Coronary artery (tissue), 2 donors: ENCODE measurements at regions not wholly inside any gene's neighbourhood (a gene's known extent, or its start where the extent isn't known, plus 50 kb on each side); places are given as distances from the start of the nearest gene placed in this dataset.

Experiments
- DNase-seq: peaks from one replicate; pipeline ENCODE4 v3.0.0-alpha.2; 2017; ENCODE audit warnings: low spot score
- H3K27ac ChIP-seq, 2 donors: fragments of 200-600 bp; sonication (generic); one replicate each; pipeline ENCODE4 v1.5.1; 2016 to 2019
- H3K4me3 ChIP-seq: fragments of 200-600 bp; sonication (generic); 2 replicates; pipeline ENCODE4 v1.5.1; 2016; ENCODE audit warnings: mild to moderate bottlenecking, moderate library complexity
- CTCF ChIP-seq: fragments of 200-600 bp; sonication (generic); IDR thresholded peaks from one replicate; pipeline ENCODE4 v1.5.1; 2019; ENCODE audit warnings: antibody characterized with exemption

DNA sequence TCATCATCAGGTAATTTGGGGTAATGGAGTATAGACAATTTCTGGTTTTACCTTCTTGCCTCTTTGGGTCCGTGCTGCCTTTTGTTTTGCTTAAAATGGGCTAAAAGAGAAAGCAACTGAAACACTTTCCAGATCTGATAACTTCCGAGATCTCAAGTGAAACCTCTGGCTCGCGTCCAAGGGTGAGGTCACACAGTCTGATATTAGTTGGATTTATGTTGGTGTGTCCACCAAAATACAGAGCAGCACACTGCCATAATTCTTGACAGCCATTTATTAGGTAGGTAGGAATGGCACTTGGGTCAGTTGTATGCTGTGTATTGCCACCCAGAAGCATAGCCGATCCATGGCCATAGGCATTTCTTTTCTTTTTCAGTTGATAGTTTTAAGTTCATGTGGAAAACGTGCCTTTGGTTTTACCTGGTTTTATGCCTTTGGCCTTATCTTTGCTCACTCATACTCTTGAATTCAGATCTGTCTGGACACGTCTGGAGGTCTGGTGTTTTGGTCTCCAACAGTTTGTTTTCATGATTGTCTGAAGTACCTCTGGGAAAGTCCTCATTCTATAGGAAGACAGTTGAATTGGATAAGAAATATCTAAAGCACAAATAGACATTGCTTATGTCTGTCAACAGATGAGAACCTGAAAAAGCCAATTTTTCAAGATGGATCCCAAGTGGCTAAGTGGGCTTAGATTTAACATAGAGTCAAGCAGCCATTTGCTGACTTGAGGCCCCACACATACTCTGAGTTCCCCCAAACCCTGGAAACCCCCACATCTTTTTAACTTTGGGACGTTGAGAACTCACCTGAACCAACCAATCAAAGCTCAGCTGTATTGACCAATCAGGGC lies 320.8 kb downstream of the SOX4 start:
- H3K4me3 ChIP-seq: peak overlapping the region; percentile 26
- DNase-seq: no peak
- no peak overlapping the region for H3K27ac ChIP-seq
- no peak for TF ChIP-seq CTCF

DNA sequence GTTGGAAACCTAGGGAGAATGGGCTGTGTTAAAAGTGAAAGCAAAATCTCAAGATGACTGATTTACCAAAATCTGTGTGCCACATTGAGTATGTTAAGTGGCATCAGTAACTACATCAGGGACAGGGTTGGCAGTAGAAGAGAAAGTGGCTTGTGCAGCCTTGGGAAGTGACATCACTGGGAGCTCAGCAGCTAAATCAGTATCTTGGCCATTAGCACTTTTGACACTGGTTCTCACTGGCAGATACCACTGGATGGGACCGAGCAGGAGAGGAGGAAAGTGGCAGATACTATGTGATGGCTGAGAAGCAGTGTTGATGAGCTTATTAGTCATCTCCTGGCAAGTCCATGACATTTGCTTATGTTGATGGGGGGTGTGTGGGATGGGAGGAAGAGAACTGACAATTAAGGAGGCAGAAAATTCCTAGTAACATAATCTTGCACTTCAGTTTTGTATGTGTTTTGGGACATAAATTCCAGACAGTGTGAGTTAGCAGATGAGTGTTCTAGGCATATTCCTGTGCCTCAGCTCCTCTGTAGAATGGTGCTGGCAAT lies 322.2 kb downstream of the SOX4 start:
- Histone ChIP-seq H3K27ac (peak overlapping the region in 1 of 2 donors; percentile 13), H3K4me3 (peak overlapping the region; percentile 59)
- no peak for TF ChIP-seq CTCF
- no peak for DNase-seq

DNA sequence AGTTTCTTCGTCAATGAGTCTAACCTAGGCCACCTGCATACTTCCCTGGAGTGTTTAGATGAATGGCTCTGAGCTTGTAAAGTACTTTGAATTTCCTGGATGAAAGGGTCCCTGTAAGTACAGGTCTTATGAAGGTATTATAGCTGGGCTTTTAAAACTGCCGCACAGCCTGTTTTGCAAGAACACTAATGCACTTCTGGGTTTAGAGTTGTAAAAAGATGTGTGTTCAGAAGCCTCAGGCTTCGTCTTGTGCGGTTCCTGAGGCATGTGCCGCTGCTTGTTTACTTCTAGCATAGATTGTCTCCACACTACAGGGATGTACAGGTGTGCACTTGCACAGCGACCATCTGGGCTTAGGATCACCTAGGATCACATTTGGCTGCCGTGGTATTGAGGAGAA lies 324.5 kb downstream of the SOX4 start:
- Histone ChIP-seq H3K27ac (no peak overlapping the region), H3K4me3 (no peak overlapping the region)
- no peak for TF ChIP-seq CTCF
- DNase-seq: no peak

GRCh38 chr6:21918666-21919065 lies 325.1 kb downstream of the SOX4 start:
- TF ChIP-seq CTCF: no peak
- Histone ChIP-seq H3K27ac (no peak overlapping the region), H3K4me3 (no peak overlapping the region)
- DNase-seq: no peak

DNA sequence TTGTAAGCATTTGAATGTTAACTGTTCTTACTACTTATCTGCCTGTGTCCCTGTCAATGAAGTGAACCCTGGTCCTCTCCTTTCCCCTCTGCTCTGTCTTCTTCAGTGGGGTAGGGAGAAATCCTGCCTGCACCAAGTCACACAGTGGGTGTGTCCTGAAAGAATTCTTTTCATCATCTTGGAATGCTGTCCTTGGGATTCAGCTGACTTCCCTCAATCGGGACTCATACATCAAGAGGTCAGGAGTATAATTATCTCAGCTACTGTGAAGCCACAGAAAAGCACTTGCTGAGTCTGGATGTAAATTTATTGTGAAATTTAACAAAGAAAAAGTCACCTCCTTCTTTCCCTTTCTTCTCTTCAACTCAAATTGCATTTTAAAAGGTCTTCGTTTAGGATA lies 328.5 kb downstream of the SOX4 start:
- Histone ChIP-seq H3K27ac (no peak overlapping the region), H3K4me3 (no peak overlapping the region)
- no peak for TF ChIP-seq CTCF
- DNase-seq: no peak

GRCh38 chr6:21924002-21924401 lies 330.5 kb downstream of the SOX4 start:
- DNase-seq: no peak
- TF ChIP-seq CTCF: no peak
- Histone ChIP-seq H3K27ac (no peak overlapping the region), H3K4me3 (no peak overlapping the region)

DNA sequence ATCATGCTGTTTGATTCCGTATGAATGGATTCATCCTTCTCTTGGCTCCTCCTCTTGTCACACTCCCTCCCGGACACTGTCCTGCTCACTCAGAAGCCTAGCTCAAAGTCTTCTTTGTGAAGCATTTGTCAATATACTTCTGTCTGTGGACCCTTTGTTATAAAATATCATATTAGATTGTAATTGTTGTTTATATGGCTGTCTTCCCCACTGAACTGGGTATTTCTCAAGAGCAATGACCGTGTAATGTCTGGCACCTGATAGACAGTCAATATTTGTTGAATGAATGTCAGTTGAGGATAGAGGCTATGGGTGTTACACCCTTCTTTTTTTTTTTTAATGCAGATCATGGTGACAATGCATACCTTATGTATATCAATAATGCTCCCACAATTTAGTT lies 335.3 kb downstream of the SOX4 start:
- no peak for DNase-seq

More for the DNA sequence above, 335.3 kb downstream of the SOX4 start:
- H3K27ac ChIP-seq: no peak overlapping the region
- no peak overlapping the region for H3K4me3 ChIP-seq
- TF ChIP-seq CTCF: no peak
